HG03575 (cell line): ENCODE measurements at regions not wholly inside any gene's neighbourhood (a gene's known extent, or its start where the extent isn't known, plus 50 kb on each side); places are given as distances from the start of the nearest gene placed in this dataset.

Experiments used
- ATAC-seq: cut with Tn5 transposase; IDR thresholded peaks from one replicate; pipeline ENCODE4 v1.9.1; 2021; ENCODE audit not compliant: unreplicated experiment, insufficient number of reproducible peaks, low FRiP score; ENCODE audit errors: extremely low read depth

DNA sequence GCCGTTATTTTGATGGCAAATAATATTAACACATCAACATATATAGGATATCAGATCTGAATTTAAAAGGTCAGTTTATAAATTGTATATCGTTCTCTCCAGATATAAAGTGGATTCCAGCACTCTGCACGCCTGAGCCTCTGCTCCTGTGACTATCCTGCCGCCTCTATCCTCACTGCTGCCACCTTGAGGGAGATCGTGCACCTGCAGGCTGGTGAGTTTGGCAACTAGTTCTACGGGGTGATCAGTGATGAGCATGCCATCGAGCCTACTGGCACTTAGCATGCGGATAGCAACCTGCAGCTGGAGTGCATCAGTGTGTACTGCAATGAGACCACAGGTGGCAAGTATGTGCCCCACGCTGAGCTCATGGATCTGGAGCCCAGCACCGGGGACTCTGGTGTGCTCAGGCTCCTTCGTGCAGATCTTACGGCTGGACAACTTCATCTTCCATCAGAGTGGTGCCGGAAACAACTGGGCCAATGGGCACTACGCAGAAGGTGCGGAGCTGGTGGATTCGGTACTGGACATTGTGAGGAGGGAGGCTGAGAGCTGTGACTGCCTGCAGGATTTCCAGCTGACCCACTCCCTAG, 84.9 kb downstream of the FBXO5 start:
- peak; percentile 87 for ATAC-seq

GRCh38 chr6:152904678-152905077, 78.2 kb downstream of the FBXO5 start:
- ATAC-seq, result no peak

- ATAC-seq, result no peak
These were observed 77.1 kb downstream of the FBXO5 start for GRCh38 chr6:152905551-152906299.

GRCh38 chr6:152909241-152909640, 73.6 kb downstream of the FBXO5 start:
- ATAC-seq, result no peak

GRCh38 chr6:152916035-152916434, 66.8 kb downstream of the FBXO5 start:
- ATAC-seq, result no peak

- no peak for ATAC-seq
These were observed 63.9 kb downstream of the FBXO5 start for GRCh38 chr6:152918991-152919390.

DNA sequence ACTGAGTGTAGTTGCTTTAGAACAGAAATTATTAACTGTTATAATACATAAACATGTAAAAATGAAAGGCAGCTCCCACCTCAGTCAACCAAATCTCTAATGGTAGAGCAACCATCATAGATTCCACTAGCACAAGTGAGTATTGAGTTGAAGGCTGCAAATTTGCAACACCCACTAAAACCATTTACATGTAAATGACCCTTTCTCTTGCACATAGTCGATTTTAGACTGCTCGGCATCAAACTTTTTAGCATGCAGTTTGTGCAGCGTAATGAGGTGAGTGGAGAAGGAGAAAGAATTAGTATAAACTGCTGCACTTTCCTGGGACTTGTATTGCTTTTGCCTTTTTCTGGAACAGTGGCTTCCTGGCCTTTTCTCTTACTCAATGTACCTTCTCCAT, 62.8 kb downstream of the FBXO5 start:
- no peak for ATAC-seq
